Kidney epithelial cell (primary cell): ENCODE measurements at regions not wholly inside any gene's neighbourhood (a gene's known extent, or its start where the extent isn't known, plus 50 kb on each side); places are given as distances from the start of the nearest gene placed in this dataset.

Experiments
- DNase-seq: peaks from one replicate; pipeline ENCODE4 v3.0.0-alpha.2; 2010; ENCODE audit warnings: low read depth
- H3K27me3 ChIP-seq: 2 replicates; pipeline ENCODE4 v1.6.0; 2011; ENCODE audit warnings: low read length; ENCODE audit not compliant: control insufficient read depth, insufficient read depth
- H3K36me3 ChIP-seq: 2 replicates; pipeline ENCODE4 v1.5.1; 2011; ENCODE audit warnings: low read length; ENCODE audit not compliant: control insufficient read depth, insufficient read depth
- H3K4me3 ChIP-seq: 2 replicates; pipeline ENCODE4 v1.5.1; 2011; ENCODE audit warnings: low read depth, mild to moderate bottlenecking, control low read depth, low read length
- CTCF ChIP-seq: IDR thresholded peaks from 2 replicates; pipeline ENCODE4 v1.5.1; 2011; ENCODE audit warnings: mild to moderate bottlenecking, moderate library complexity, low read length, control low read depth, inconsistent platforms; ENCODE audit not compliant: insufficient read depth, poor library complexity, severe bottlenecking

- Histone ChIP-seq H3K36me3 (no peaks in the 10 kb centered on the region), H3K27me3 (no peaks in the 10 kb centered on the region), H3K4me3 (no peak overlapping the region)
- no peak for DNase-seq
- TF ChIP-seq CTCF = no peak
Measured at GRCh38 chr6:119476554-119476953, 127.0 kb upstream of the MAN1A1 start.

- no peak for DNase-seq
- Histone ChIP-seq H3K36me3 (no peaks in the 10 kb centered on the region), H3K4me3 (no peak overlapping the region), H3K27me3 (no peaks in the 10 kb centered on the region)
- no peak for TF ChIP-seq CTCF
Measured at GRCh38 chr6:119476024-119476423, 126.5 kb upstream of the MAN1A1 start.

- no peak for TF ChIP-seq CTCF
- Histone ChIP-seq H3K27me3 (no peaks in the 10 kb centered on the region), H3K4me3 (no peak overlapping the region), H3K36me3 (no peaks in the 10 kb centered on the region)
- DNase-seq = no peak
Measured at GRCh38 chr6:119470893-119471542, 121.5 kb upstream of the MAN1A1 start.

GRCh38 chr6:119467488-119468081, 118.0 kb upstream of the MAN1A1 start:
- H3K27me3 ChIP-seq = no peaks in the 10 kb centered on the region
- DNase-seq = no peak
- TF ChIP-seq CTCF = no peak
- no peak overlapping the region for H3K4me3 ChIP-seq
- H3K36me3 ChIP-seq = no peaks in the 10 kb centered on the region

GRCh38 chr6:119466226-119466625, 116.7 kb upstream of the MAN1A1 start:
- H3K4me3 ChIP-seq = no peak overlapping the region
- no peak for TF ChIP-seq CTCF

GRCh38 chr6:119463081-119463626, 113.6 kb upstream of the MAN1A1 start:
- DNase-seq = no peak
- TF ChIP-seq CTCF = no peak
- H3K4me3 ChIP-seq = no peak overlapping the region
- no peaks in the 10 kb centered on the region for H3K27me3 ChIP-seq
- H3K36me3 ChIP-seq = no peaks in the 10 kb centered on the region

More at GRCh38 chr6:119466226-119466625, 116.7 kb upstream of the MAN1A1 start:
- H3K27me3 ChIP-seq = no peaks in the 10 kb centered on the region
- no peaks in the 10 kb centered on the region for H3K36me3 ChIP-seq
- no peak for DNase-seq
